ENCODE measurements at regions not wholly inside any gene's neighbourhood (a gene's known extent, or its start where the extent isn't known, plus 50 kb on each side); places are given as distances from the start of the nearest gene placed in this dataset.
A peak's percentile ranks its signal among the peaks of the same experiment; 100 is the strongest.
"Not testable (repeated sequence)": the region's sequence is repeated elsewhere in the genome, so short reads cannot be mapped to it uniquely, and the experiment has no call there.

GRCh38 chr1:222946436-222946835 lies 131.6 kb downstream of the DISP1 start:
- no peak for FAIRE-seq
- no peak for DNase-seq (ENCODE audit: low spot score)

GRCh38 chr1:222948079-222948478 lies 133.2 kb downstream of the DISP1 start:
- DNase-seq (ENCODE audit: low spot score) = no peak
- FAIRE-seq = no peak

- FAIRE-seq (no peak), DNase-seq (ENCODE audit: low spot score) (no peak)
Observed at GRCh38 chr1:222950892-222951291, 136.1 kb downstream of the DISP1 start.

GRCh38 chr1:222953585-222953984 lies 138.7 kb downstream of the DISP1 start:
- DNase-seq (ENCODE audit: low spot score) (no peak), FAIRE-seq (no peak)

GRCh38 chr1:222955964-222956363 lies 141.1 kb downstream of the DISP1 start:
- DNase-seq (ENCODE audit: low spot score) = no peak
- no peak for FAIRE-seq

- FAIRE-seq (no peak), DNase-seq (ENCODE audit: low spot score) (no peak)
Observed at GRCh38 chr1:222956601-222957000, 141.8 kb downstream of the DISP1 start.

GRCh38 chr1:222967466-222968240 lies 152.8 kb downstream of the DISP1 start:
- DNase-seq (ENCODE audit: low spot score) (no peak), FAIRE-seq (no peak)

- FAIRE-seq (no peak), DNase-seq (ENCODE audit: low spot score) (no peak)
Observed at GRCh38 chr1:222970040-222970439, 155.2 kb downstream of the DISP1 start.

GRCh38 chr1:222970711-222971110 lies 155.9 kb downstream of the DISP1 start:
- FAIRE-seq = no peak

GRCh38 chr1:222971146-222971545 lies 156.3 kb downstream of the DISP1 start:
- FAIRE-seq (no peak), DNase-seq (ENCODE audit: low spot score) (no peak)

More at GRCh38 chr1:222970711-222971110, 155.9 kb downstream of the DISP1 start:
- no peak for DNase-seq (ENCODE audit: low spot score)

GRCh38 chr1:222973561-222973960 lies 158.7 kb downstream of the DISP1 start:
- FAIRE-seq (no peak), DNase-seq (ENCODE audit: low spot score) (no peak)

- FAIRE-seq = no peak
- no peak for DNase-seq (ENCODE audit: low spot score)
Observed at GRCh38 chr1:222974496-222974895, 159.7 kb downstream of the DISP1 start.

GRCh38 chr1:222975472-222976122 lies 160.8 kb downstream of the DISP1 start:
- FAIRE-seq (no peak), DNase-seq (ENCODE audit: low spot score) (no peak)

- FAIRE-seq (no peak), DNase-seq (ENCODE audit: low spot score) (no peak)
Observed at GRCh38 chr1:222976453-222976852, 161.6 kb downstream of the DISP1 start.

GRCh38 chr1:222977294-222977693 lies 162.5 kb downstream of the DISP1 start:
- not testable (repeated sequence) for DNase-seq (ENCODE audit: low spot score); FAIRE-seq

- DNase-seq (ENCODE audit: low spot score) = no peak
- FAIRE-seq = no peak
Observed at GRCh38 chr1:222979561-222979960, 163.5 kb downstream of the TLR5 start.

- FAIRE-seq = no peak
- no peak for DNase-seq (ENCODE audit: low spot score)
Observed at GRCh38 chr1:222987674-222988076, 155.4 kb downstream of the TLR5 start.

- DNase-seq (ENCODE audit: low spot score) = no peak
- FAIRE-seq = no peak
Observed at GRCh38 chr1:222989443-222989842, 153.6 kb downstream of the TLR5 start.

- DNase-seq (ENCODE audit: low spot score) (no peak), FAIRE-seq (no peak)
Observed at GRCh38 chr1:222991177-222991576, 151.9 kb downstream of the TLR5 start.

GRCh38 chr1:222991908-222992307 lies 151.1 kb downstream of the TLR5 start:
- FAIRE-seq (no peak), DNase-seq (ENCODE audit: low spot score) (no peak)

- DNase-seq (ENCODE audit: low spot score) = peak; percentile 16
- no peak for FAIRE-seq
Observed at GRCh38 chr1:222994511-222995235, 148.4 kb downstream of the TLR5 start.

- DNase-seq (ENCODE audit: low spot score) = no peak
- FAIRE-seq = no peak
Observed at GRCh38 chr1:222995236-222995580, 147.8 kb downstream of the TLR5 start.

All from urothelium cell line (cell line).